Astrocyte (in vitro differentiated cells and primary cell): ENCODE measurements at regions not wholly inside any gene's neighbourhood (a gene's known extent, or its start where the extent isn't known, plus 50 kb on each side); places are given as distances from the start of the nearest gene placed in this dataset.

Source experiments
- DNase-seq: peaks from one replicate; pipeline ENCODE4 v3.0.0-alpha.2; 2010; ENCODE audit warnings: low read depth
- FAIRE-seq: peaks from 2 replicates; lab custom pipeline; 2011; peaks lifted over from hg19 to GRCh38; lab: Jason Lieb, UNC
- H2AFZ ChIP-seq: 2 replicates; pipeline ENCODE4 v1.6.0; 2012; ENCODE audit warnings: low read depth, low read length, inconsistent platforms
- H3K27ac ChIP-seq: 2 replicates; pipeline ENCODE4 v1.5.1; 2011; ENCODE audit warnings: low read depth, low read length, inconsistent platforms
- H3K27me3 ChIP-seq: 2 replicates; pipeline ENCODE4 v1.6.0; 2011; ENCODE audit warnings: low read length, inconsistent platforms; ENCODE audit not compliant: insufficient read depth
- H3K36me3 ChIP-seq: 2 replicates; pipeline ENCODE4 v1.5.1; 2011; ENCODE audit warnings: low read length, inconsistent platforms; ENCODE audit not compliant: insufficient read depth
- H3K4me1 ChIP-seq: 2 replicates; pipeline ENCODE4 v1.5.1; 2011; ENCODE audit warnings: low read length, inconsistent platforms; ENCODE audit not compliant: insufficient read depth
- H3K4me2 ChIP-seq: 2 replicates; pipeline ENCODE4 v1.6.0; 2012; ENCODE audit warnings: low read length, inconsistent platforms
- H3K4me3 ChIP-seq: 2 replicates; pipeline ENCODE4 v1.5.1; 2011; ENCODE audit warnings: low read depth, mild to moderate bottlenecking, low read length, inconsistent platforms; ENCODE audit not compliant: insufficient read depth
- H3K79me2 ChIP-seq: 2 replicates; pipeline ENCODE4 v1.6.0; 2012; ENCODE audit warnings: mild to moderate bottlenecking, low read length, inconsistent platforms; ENCODE audit not compliant: insufficient read depth
- H3K9ac ChIP-seq: 2 replicates; pipeline ENCODE4 v1.6.0; 2012; ENCODE audit warnings: mild to moderate bottlenecking, low read length, inconsistent platforms
- H3K9me3 ChIP-seq: 2 replicates; pipeline ENCODE4 v1.5.1; 2012; ENCODE audit warnings: low read depth, mild to moderate bottlenecking, low read length, inconsistent platforms; ENCODE audit not compliant: insufficient read depth
- H4K20me1 ChIP-seq: 2 replicates; pipeline ENCODE4 v1.6.0; 2012; ENCODE audit warnings: low read length, inconsistent platforms; ENCODE audit not compliant: insufficient read depth
- H3K27ac Mint-ChIP-seq: one replicate; pipeline ENCODE4 v1.8.0; 2021; ENCODE audit warnings: mild to moderate bottlenecking, mixed read lengths; ENCODE audit not compliant: unreplicated experiment
- H3K27me3 Mint-ChIP-seq: one replicate; pipeline ENCODE4 v1.8.0; 2021; ENCODE audit warnings: low read depth, mixed read lengths; ENCODE audit not compliant: unreplicated experiment
- H3K36me3 Mint-ChIP-seq: one replicate; pipeline ENCODE4 v1.8.0; 2021; ENCODE audit warnings: low read depth, mixed read lengths; ENCODE audit not compliant: unreplicated experiment
- H3K4me1 Mint-ChIP-seq: one replicate; pipeline ENCODE4 v1.8.0; 2021; ENCODE audit warnings: low read depth, mixed read lengths; ENCODE audit not compliant: unreplicated experiment
- H3K4me3 Mint-ChIP-seq: one replicate; pipeline ENCODE4 v1.8.0; 2021; ENCODE audit warnings: mild to moderate bottlenecking, moderate library complexity, mixed read lengths; ENCODE audit not compliant: unreplicated experiment
- H3K9me3 Mint-ChIP-seq: one replicate; pipeline ENCODE4 v1.8.0; 2021; ENCODE audit warnings: mild to moderate bottlenecking, mixed read lengths; ENCODE audit not compliant: unreplicated experiment
- EZH2 ChIP-seq: IDR thresholded peaks from 2 replicates; pipeline ENCODE4 v1.6.1; 2012; ENCODE audit warnings: mild to moderate bottlenecking, low read length, inconsistent platforms; ENCODE audit not compliant: insufficient read depth
- TF ChIP-seq, protein P1 (sequence below): IDR thresholded peaks from 2 replicates; pipeline ENCODE4 v1.5.1; 2011; ENCODE audit warnings: low read depth, mild to moderate bottlenecking, inconsistent platforms, low read length, moderate library complexity; ENCODE audit not compliant: insufficient read depth

DNA sequence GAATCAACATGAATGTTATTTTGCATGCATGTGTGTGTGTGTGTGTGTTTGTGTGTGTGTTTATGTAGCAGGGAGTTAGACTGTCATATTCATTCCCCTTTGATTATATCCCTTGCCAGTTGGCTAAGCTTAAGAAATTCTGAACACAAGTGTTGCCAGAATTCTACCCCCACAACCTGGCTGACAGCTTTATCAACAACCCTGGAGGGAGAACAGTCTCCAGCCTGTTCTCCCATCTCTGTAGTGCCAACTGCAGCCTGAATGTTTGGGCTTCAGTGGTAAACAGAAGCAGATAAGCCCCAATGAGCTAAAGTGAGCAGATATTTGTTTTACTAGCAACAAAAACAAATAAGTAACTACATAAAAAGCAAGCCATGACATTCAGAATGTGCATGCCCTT is 162.6 kb upstream of the ABI3BP start:
- H3K27me3 Mint-ChIP-seq: no peaks in the 10 kb centered on the region
- H3K9me3 Mint-ChIP-seq: no peaks in the 10 kb centered on the region
- no peaks in the 10 kb centered on the region for H3K36me3 Mint-ChIP-seq
- DNase-seq: no peak
- Histone ChIP-seq H3K36me3 (no peaks in the 10 kb centered on the region), H2AFZ (no peak overlapping the region), H3K4me2 (no peak overlapping the region), H3K27me3 (no peaks in the 10 kb centered on the region), H3K4me1 (no peaks in the 10 kb centered on the region), H4K20me1 (no peaks in the 10 kb centered on the region), H3K4me3 (no peak overlapping the region), H3K9me3 (no peaks in the 10 kb centered on the region), H3K9ac (no peak overlapping the region), H3K27ac (no peak overlapping the region), H3K79me2 (no peaks in the 10 kb centered on the region)
- no peak overlapping the region for H3K4me3 Mint-ChIP-seq
- TF ChIP-seq, protein P1, sequence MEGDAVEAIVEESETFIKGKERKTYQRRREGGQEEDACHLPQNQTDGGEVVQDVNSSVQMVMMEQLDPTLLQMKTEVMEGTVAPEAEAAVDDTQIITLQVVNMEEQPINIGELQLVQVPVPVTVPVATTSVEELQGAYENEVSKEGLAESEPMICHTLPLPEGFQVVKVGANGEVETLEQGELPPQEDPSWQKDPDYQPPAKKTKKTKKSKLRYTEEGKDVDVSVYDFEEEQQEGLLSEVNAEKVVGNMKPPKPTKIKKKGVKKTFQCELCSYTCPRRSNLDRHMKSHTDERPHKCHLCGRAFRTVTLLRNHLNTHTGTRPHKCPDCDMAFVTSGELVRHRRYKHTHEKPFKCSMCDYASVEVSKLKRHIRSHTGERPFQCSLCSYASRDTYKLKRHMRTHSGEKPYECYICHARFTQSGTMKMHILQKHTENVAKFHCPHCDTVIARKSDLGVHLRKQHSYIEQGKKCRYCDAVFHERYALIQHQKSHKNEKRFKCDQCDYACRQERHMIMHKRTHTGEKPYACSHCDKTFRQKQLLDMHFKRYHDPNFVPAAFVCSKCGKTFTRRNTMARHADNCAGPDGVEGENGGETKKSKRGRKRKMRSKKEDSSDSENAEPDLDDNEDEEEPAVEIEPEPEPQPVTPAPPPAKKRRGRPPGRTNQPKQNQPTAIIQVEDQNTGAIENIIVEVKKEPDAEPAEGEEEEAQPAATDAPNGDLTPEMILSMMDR: no peak
- no peak for TF ChIP-seq EZH2
- no peaks in the 10 kb centered on the region for H3K4me1 Mint-ChIP-seq
- H3K27ac Mint-ChIP-seq: no peak overlapping the region
- no peak for FAIRE-seq

DNA sequence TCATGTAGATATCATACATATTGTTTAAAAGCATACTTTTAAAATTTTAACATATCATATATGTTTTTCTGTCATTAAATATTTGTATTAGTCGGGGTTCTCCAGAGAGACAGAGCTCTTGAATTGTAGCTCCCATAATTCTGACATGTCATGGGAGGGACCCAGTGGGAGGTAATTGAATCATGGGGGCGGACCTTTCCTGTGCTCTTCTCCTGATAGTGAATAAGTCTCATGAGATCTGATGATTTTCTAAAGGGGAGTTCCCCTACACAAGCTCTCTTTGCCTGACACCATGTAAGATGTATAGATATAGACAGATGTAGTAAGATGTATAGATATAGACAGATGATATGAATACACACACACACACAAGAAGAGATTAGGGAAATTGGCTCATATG is 161.2 kb upstream of the ABI3BP start:
- no peaks in the 10 kb centered on the region for H3K9me3 Mint-ChIP-seq
- DNase-seq (no peak), FAIRE-seq (no peak)
- Histone ChIP-seq H3K27ac (no peak overlapping the region), H4K20me1 (no peaks in the 10 kb centered on the region), H3K4me1 (no peaks in the 10 kb centered on the region), H3K27me3 (no peaks in the 10 kb centered on the region), H3K79me2 (no peaks in the 10 kb centered on the region), H3K9me3 (no peaks in the 10 kb centered on the region), H3K36me3 (no peaks in the 10 kb centered on the region), H2AFZ (no peak overlapping the region), H3K9ac (no peak overlapping the region), H3K4me2 (no peak overlapping the region), H3K4me3 (no peak overlapping the region)
- no peak overlapping the region for H3K4me3 Mint-ChIP-seq
- no peaks in the 10 kb centered on the region for H3K4me1 Mint-ChIP-seq
- TF ChIP-seq, protein P1: no peak
- TF ChIP-seq EZH2: no peak
- H3K36me3 Mint-ChIP-seq: no peaks in the 10 kb centered on the region
- no peak overlapping the region for H3K27ac Mint-ChIP-seq
- no peaks in the 10 kb centered on the region for H3K27me3 Mint-ChIP-seq

DNA sequence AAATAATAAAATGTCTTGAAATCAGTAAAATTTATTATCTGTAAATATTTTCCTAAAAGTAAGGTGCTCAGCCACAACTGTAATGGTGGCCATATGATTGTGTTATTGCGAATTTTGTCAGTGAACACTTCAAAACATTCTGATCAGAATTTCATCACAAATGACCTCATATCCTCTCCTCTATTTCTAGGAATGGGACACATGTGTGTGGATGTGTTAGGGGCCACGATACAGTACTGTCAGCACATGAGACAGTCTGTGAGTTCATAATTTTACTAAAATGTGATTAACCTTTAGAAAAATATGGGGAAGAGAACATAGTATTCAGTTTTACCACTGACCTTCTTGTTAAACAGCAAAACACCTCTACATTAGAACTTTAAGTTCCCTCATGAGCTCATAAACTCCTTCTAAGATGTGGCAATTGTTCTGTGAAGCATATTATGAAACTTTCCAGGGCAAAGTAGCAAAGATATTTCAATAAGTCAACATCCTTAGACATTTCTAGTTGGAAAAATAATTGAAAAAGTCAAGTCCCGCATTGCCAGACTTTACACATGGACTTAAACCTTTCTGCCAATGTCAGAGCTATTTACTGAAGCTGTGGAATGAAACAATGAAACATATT is 158.2 kb upstream of the ABI3BP start:
- no peaks in the 10 kb centered on the region for H3K27me3 ChIP-seq
- Mint-ChIP-seq H3K27me3 (no peaks in the 10 kb centered on the region), H3K27ac (no peak overlapping the region), H3K4me3 (no peak overlapping the region), H3K4me1 (no peaks in the 10 kb centered on the region), H3K9me3 (no peaks in the 10 kb centered on the region), H3K36me3 (no peaks in the 10 kb centered on the region)
- no peaks in the 10 kb centered on the region for H3K4me1 ChIP-seq
- FAIRE-seq (no peak), DNase-seq (no peak)
- no peak overlapping the region for H3K4me3 ChIP-seq
- no peak overlapping the region for H3K4me2 ChIP-seq
- H3K36me3 ChIP-seq: no peaks in the 10 kb centered on the region
- no peaks in the 10 kb centered on the region for H4K20me1 ChIP-seq
- no peak overlapping the region for H3K27ac ChIP-seq
- H2AFZ ChIP-seq: no peak overlapping the region
- H3K9ac ChIP-seq: no peak overlapping the region
- no peaks in the 10 kb centered on the region for H3K9me3 ChIP-seq
- no peaks in the 10 kb centered on the region for H3K79me2 ChIP-seq
- TF ChIP-seq, protein P1: no peak
- TF ChIP-seq EZH2: no peak
